DND-41 (cell line): ENCODE measurements at regions not wholly inside any gene's neighbourhood (a gene's known extent, or its start where the extent isn't known, plus 50 kb on each side); places are given as distances from the start of the nearest gene placed in this dataset.

ENCODE experiments used
- CTCF ChIP-seq: IDR thresholded peaks from 2 replicates; pipeline ENCODE4 v1.5.1; 2012; ENCODE audit warnings: borderline replicate concordance, low read length, moderate library complexity, mild to moderate bottlenecking; ENCODE audit not compliant: poor library complexity, severe bottlenecking; ENCODE audit errors: extremely low read depth
- EZH2 ChIP-seq: IDR thresholded peaks from 3 replicates; pipeline ENCODE4 v1.6.1; 2012; ENCODE audit warnings: borderline replicate concordance, low read depth, mild to moderate bottlenecking, moderate library complexity, low read length, inconsistent platforms; ENCODE audit not compliant: severe bottlenecking

GRCh38 chr5:117065800-117066199, 491.2 kb upstream of the SEMA6A start:
- no peak for TF ChIP-seq CTCF
- no peak for TF ChIP-seq EZH2
